SK-N-SH treated with all-trans-retinoic acid at 6 μM for 48 hours (cell line): ENCODE measurements at regions not wholly inside any gene's neighbourhood (a gene's known extent, or its start where the extent isn't known, plus 50 kb on each side); places are given as distances from the start of the nearest gene placed in this dataset.

ENCODE experiments used
- BACH2 ChIP-seq: fragments of 250-450 bp; sonication (Bioruptor Pico); IDR thresholded peaks from 2 replicates; pipeline ENCODE4 v1.9.0; 2021; ENCODE audit warnings: mild to moderate bottlenecking, borderline replicate concordance
- CSRNP3 ChIP-seq: fragments of 250-450 bp; sonication (Bioruptor Pico); IDR thresholded peaks from 2 replicates; pipeline ENCODE4 v1.5.1; 2021; ENCODE audit warnings: mild to moderate bottlenecking, moderate library complexity
- GLIS3 ChIP-seq: fragments of 250-450 bp; sonication (Bioruptor Pico); IDR thresholded peaks from 2 replicates; pipeline ENCODE4 v1.5.0; 2020; ENCODE audit warnings: mild to moderate bottlenecking, moderate library complexity
- PATZ1 ChIP-seq: fragments of 250-450 bp; sonication (Bioruptor Pico); IDR thresholded peaks from 2 replicates; pipeline ENCODE4 v1.8.0; 2020; ENCODE audit warnings: mild to moderate bottlenecking, moderate library complexity, borderline replicate concordance
- RARB ChIP-seq: fragments of 250-450 bp; sonication (Bioruptor Pico); IDR thresholded peaks from 2 replicates; pipeline ENCODE4 v1.8.0; 2021; ENCODE audit warnings: mild to moderate bottlenecking, moderate library complexity
- TSHZ2 ChIP-seq: fragments of 250-450 bp; sonication (Bioruptor Pico); IDR thresholded peaks from 2 replicates; pipeline ENCODE4 v1.5.0; 2020; ENCODE audit warnings: mild to moderate bottlenecking, moderate library complexity
- ZC3H10 ChIP-seq: fragments of 250-450 bp; sonication (Bioruptor Pico); IDR thresholded peaks from 2 replicates; pipeline ENCODE4 v1.5.1; 2021; ENCODE audit warnings: mild to moderate bottlenecking, moderate library complexity
- ZFP3 ChIP-seq: fragments of 250-450 bp; sonication (Bioruptor Pico); IDR thresholded peaks from 2 replicates; pipeline ENCODE4 v1.5.0; 2020; ENCODE audit warnings: mild to moderate bottlenecking, moderate library complexity
- ZNF565 ChIP-seq: fragments of 450-650 bp; formaldehyde crosslinking; conservative IDR thresholded peaks from 2 replicates; pipeline ENCODE4 v1.5.0; 2020; ENCODE audit warnings: low read depth, mild to moderate bottlenecking, moderate library complexity
- ZNF70 ChIP-seq: fragments of 450-650 bp; formaldehyde crosslinking; IDR thresholded peaks from 2 replicates; pipeline ENCODE4 v1.5.0; 2020; ENCODE audit warnings: mild to moderate bottlenecking, moderate library complexity
- TF ChIP-seq, protein P1 (sequence below): fragments of 250-450 bp; sonication (Bioruptor Pico); IDR thresholded peaks from 2 replicates; pipeline ENCODE4 v1.8.0; 2021; ENCODE audit warnings: low read depth, mild to moderate bottlenecking, moderate library complexity, borderline replicate concordance

DNA sequence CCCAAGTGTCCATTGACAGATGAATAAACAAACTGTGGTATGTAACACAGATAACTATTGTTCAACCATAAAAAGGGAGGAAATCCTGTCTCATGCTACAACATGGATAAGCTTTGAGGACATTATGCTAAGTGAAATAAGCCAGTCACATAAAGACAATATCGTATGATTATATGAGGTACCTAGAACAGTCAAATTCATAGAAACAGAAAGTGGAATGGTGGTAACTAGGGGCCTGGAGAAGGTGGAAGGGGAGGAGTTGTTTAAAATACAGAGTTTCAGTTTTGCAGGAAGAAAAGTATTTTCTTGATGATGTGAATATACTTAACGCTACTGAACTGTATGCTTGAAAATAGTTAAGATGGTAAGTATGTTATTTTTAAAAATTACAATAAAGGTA, 304.6 kb upstream of the CXCR4 start:
- TF ChIP-seq GLIS3 = no peak
- no peak for TF ChIP-seq ZNF70 (CRISPR knock-in tag)
- TF ChIP-seq CSRNP3 (CRISPR knock-in tag) = no peak
- TF ChIP-seq PATZ1 = no peak
- TF ChIP-seq BACH2 (CRISPR knock-in tag) = no peak
- no peak for TF ChIP-seq RARB (CRISPR knock-in tag)
- no peak for TF ChIP-seq ZFP3 (CRISPR knock-in tag)
- TF ChIP-seq ZNF565 (CRISPR knock-in tag) = no peak
- TF ChIP-seq, protein P1, sequence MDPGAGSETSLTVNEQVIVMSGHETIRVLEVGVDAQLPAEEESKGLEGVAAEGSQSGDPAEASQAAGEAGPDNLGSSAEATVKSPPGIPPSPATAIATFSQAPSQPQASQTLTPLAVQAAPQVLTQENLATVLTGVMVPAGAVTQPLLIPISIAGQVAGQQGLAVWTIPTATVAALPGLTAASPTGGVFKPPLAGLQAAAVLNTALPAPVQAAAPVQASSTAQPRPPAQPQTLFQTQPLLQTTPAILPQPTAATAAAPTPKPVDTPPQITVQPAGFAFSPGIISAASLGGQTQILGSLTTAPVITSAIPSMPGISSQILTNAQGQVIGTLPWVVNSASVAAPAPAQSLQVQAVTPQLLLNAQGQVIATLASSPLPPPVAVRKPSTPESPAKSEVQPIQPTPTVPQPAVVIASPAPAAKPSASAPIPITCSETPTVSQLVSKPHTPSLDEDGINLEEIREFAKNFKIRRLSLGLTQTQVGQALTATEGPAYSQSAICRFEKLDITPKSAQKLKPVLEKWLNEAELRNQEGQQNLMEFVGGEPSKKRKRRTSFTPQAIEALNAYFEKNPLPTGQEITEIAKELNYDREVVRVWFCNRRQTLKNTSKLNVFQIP (CRISPR knock-in tag) = no peak
- no peak for TF ChIP-seq TSHZ2
- TF ChIP-seq ZC3H10 (CRISPR knock-in tag) = no peak
